SH-SY5Y (cell line): ENCODE measurements at regions not wholly inside any gene's neighbourhood (a gene's known extent, or its start where the extent isn't known, plus 50 kb on each side); places are given as distances from the start of the nearest gene placed in this dataset.

ENCODE experiments used
- GATA2 ChIP-seq: IDR thresholded peaks from 2 replicates; pipeline ENCODE4 v1.6.1; 2011; ENCODE audit warnings: mild to moderate bottlenecking, low read depth, low read length
- GATA3 ChIP-seq: IDR thresholded peaks from 2 replicates; pipeline ENCODE4 v1.6.1; 2011; ENCODE audit warnings: low read depth, mild to moderate bottlenecking, low read length, moderate library complexity

GRCh38 chr5:145543968-145544367 lies 291.2 kb downstream of the PRELID2 start:
- TF ChIP-seq GATA2 = no peak
- TF ChIP-seq GATA3 = no peak
